Ovary (tissue), 3 donors: ENCODE measurements at regions not wholly inside any gene's neighbourhood (a gene's known extent, or its start where the extent isn't known, plus 50 kb on each side); places are given as distances from the start of the nearest gene placed in this dataset.

Experiments
- CTCF ChIP-seq, 3 donors: fragments of 450-650 bp in 2 of 3; fragments of 200-600 bp in 1 of 3; IDR thresholded peaks; one replicate each; pipeline versions ENCODE4 v1.5.1 to v1.8.0; 2016 to 2022; ENCODE audit warnings: antibody characterized with exemption in 3 of 3, mild to moderate bottlenecking in 1 of 3
- EP300 ChIP-seq: sonication (generic); formaldehyde crosslinking; IDR thresholded peaks from one replicate; pipeline ENCODE4 v1.6.1; 2017; ENCODE audit warnings: antibody characterized with exemption
- donor health status: DM: no; HTN: no; CAD: no.

- no peak for TF ChIP-seq CTCF (IDR thresholded peaks at IDR 0.05)
- no peak for TF ChIP-seq EP300
Observed at GRCh38 chr5:89299998-89300397, 417.0 kb upstream of the MEF2C start.
